Hematopoietic multipotent progenitor cell treated with erythropoietin and hydrocortisone succinate and interleukin-3 and kit ligand, for 6 days (in vitro differentiated cells): ENCODE measurements at regions not wholly inside any gene's neighbourhood (a gene's known extent, or its start where the extent isn't known, plus 50 kb on each side); places are given as distances from the start of the nearest gene placed in this dataset.

Source experiments
- DNase-seq: peaks from one replicate; pipeline ENCODE4 v3.0.0-alpha.2; 2015

DNA sequence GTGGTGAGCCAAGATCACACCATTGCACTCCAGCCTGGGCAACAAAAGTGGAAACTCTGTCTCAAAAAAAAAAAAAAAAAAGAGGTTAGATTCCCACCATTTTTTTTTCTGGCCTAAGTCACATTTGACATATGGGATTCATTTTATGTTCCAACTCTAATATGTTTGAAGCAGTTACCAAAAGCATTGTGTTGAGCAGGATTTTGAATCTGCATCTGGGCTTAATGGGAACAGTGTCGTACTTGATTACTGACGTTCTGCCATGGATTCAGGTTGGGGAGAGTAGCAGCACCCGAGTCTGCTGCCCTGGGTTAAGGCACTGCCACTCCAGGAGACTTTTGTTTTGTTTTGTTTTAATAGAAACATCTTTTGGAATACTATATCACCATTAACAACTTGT is 348.7 kb upstream of the TBL1XR1 start:
- DNase-seq = no peak

DNA sequence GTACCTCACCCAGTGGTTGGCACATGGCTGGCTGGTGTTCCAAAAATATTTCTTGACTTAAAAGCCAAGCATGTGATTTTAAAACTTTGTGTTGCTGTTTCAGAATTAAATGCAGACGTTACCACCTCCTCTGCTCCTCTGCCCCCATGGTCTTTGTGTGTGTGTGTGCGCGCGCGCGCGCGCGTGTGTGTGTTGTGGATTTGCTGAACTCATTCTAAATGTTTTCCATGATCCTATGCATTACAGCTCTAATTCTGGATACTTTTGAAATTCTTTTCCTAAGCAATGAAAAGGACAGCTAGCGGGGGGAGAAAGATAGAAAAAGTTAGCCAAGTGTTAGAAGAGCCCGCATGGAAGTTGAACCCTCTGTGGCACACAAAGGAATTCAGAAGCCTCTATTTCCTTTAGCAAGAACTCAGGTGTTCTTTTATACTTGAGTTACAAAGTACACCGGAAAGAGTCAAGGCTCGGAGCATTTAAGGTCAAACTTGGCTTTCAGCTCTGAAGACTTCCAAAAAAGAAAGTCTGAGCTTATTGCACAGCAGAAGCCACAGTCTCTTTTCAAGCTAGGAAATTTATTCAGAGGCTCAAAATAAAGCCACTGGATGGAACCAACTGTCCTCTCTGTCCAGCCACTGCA is 350.5 kb upstream of the TBL1XR1 start:
- DNase-seq = no peak

DNA sequence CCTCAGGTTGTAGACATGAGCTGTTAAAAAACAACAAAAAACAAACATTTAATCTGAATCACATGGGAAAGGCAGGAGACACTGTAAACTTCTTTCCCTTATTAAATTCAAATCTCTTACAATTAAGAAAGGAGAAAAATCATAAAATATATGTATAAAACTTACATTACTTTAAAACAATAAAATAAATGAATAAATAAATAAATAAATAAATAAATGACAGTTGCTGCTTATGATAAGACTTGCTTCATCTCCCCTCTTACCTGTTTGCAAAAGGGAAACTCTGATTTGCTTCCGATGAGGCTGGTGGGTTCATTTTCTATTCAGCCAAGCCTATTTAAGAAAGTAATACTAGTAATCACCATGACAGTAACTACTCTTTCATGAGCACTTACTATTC is 353.4 kb upstream of the TBL1XR1 start:
- DNase-seq = no peak

DNA sequence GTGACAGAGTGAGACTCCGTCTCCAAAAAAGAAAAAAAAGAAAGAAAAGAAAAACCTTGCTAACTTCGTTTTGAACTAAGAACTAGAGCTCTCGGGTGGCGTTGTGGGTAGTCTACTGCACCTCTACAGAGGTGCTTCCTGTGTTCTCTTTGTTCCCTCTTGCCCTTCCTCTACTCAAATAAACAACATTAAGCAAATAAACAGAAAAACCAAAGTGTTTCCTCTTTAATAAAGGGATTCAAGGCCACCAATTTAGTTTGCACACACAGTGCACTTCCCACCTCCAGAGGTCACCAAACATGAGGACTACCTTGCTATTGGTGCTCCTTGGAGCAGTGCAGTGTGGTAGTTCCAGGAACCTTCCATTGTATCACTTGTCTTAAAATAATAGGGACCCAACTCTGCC is 354.2 kb upstream of the TBL1XR1 start:
- DNase-seq = no peak

DNA sequence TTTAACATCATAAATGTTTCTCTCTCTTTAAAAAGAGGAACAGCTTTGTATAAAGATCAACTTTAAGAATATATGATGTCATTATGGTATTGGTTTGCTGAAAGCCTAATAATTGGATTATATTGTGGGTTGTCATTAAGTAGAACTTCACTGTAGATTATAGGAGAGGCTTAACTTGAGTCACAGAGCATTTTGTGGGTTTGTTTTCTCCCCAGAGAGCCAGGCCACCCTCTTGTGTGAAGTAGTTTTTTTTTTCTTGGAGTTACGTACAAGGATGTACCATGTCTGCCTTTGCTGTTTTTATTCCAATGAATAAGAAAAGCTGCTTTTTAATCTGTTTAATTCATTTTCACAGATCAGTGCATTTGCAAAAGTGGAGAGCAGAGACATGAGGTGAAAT is 354.8 kb upstream of the TBL1XR1 start:
- DNase-seq = no peak

DNA sequence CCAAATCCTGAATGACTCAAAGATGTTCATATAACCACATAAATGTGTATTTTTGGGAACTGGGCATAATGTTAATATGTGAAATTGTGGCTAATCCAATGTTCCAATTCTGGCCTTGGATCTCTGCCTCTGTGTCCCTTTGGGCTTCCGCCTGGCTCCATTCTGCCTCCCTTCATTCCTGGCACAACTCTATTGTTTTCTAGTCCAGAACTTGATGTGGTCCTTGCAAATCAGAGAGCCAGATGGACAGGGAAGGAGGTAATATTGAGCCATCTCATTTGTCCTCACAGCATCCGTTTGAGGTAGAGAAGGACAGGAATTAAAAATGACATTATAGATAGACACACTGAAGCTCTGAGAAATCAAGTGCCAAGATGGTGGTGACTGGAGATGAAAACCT is 355.7 kb upstream of the TBL1XR1 start:
- DNase-seq = no peak

DNA sequence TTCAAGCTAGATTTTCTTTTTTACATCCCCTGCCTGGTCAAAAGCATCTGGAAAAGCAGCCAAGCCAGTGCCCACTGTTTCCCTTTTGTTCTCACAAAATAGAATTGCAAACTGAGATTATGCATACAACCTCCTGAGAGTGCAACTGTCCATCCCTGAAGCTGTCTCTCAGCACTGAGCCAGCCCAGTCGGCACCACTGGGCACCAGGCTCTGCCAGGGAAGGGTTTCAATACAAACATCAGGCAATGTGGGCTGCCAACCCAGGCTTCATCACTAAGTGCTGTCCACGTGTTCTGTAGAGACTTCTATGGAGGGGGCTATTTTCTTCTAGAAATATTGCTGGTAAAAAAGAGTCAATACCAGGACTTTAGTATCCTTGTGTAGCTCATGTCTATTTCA is 356.3 kb upstream of the TBL1XR1 start:
- DNase-seq = no peak

DNA sequence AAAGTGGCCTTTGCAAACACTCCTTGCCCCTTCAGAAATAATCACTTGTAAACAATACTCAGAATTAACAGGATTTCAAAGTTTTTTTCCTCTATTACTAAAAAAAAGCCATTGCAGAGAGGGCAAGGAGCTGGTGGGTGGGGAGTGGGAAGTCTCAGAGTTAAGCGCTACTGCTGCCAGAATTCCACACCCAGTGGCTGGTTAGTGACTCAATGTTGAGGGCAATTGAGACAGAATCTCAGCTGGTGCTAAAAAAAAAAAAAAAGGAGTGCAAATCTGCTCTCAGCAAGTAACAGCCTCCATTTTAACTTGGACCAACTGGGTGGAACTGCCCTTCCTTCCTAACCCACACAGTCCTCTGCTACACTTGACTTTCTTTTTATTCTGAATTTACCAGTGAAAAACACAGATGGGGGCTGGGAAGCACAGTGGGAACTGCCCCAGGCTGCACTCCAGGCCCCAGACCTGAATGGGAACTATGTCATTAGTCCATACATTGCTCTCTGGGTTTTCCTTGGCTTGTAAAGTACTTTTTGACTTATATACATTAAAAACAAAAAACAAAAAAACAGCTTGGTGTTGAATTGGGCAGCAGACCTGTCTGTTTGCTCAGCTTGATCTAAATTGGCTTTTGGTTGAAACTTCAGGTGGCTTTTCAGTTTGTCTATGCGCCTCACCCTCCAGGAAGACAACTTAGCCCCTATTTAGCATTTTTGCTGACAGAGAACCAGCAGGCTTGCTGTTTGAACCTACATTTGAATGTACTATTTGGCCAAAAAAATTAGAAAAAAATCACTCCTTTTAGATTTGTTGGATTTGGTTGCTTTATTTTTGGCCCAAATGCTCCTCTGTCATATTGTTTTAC is 357.8 kb upstream of the TBL1XR1 start:
- DNase-seq = no peak

DNA sequence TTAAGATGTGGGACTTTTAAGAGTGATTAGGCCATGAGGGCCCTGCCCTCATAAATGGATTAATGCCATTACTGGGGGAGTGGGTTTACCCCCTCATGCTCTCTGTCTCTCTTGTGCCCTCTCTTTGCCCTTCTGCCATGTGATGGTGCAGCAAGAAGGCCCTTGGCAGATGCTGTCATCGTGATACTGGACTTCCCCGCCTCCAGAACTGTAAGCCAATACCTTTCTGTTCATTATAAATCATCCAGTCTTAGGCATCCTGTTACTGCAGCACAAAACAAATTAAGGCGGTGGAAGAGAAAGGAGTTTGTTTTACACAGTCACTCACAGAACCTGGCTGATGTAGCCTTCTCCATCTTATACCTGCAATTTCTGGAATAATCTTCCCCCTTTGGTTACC is 360.3 kb upstream of the TBL1XR1 start:
- no peak for DNase-seq

DNA sequence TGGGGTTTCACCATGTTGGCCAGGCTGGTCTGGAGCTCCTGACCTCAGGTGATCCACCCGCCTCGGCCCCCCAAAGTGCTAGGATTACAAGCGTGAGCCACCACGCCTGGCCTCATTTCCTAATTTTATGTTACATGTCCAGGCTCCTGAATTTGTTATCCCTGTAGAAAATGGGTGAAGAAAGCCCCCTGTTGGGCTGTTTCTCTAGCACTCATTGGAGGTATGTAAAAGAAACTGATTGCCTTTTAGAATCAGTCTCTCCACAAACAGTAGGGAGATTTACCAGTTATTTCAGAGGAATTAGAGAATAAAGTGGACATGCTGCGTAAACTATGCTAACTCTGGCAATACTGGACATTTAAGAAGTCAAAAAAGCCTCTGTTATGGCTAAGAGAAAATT is 364.1 kb upstream of the TBL1XR1 start:
- no peak for DNase-seq

DNA sequence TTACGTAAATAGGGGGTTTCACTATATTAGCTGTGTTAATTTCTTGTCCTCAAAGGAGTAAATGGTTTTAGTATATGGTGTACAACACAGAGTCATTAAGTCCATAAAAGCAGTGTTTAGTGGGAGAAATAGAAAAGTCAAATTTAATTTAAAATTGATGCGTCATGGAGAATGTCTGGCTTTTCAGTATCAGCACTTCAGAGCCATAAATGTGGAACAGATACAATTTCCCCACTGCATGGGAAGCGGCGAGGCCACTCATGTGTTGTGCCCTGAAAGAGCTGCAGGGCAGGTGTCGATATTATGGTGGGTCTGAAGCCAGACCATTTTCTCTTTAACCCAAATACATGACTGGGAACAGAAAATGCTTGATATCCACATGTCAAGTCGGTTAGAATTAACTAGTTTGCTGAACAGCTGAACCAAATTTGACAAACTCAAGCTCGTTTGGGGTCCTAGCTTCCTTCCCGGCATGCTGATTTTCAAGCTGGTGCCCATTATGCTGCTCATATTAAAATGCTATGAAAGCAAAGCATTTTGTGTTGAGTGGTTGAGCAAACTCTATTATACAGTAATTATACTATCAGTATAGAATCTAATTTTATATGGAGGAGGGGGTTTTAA is 364.6 kb upstream of the TBL1XR1 start:
- DNase-seq = no peak

DNA sequence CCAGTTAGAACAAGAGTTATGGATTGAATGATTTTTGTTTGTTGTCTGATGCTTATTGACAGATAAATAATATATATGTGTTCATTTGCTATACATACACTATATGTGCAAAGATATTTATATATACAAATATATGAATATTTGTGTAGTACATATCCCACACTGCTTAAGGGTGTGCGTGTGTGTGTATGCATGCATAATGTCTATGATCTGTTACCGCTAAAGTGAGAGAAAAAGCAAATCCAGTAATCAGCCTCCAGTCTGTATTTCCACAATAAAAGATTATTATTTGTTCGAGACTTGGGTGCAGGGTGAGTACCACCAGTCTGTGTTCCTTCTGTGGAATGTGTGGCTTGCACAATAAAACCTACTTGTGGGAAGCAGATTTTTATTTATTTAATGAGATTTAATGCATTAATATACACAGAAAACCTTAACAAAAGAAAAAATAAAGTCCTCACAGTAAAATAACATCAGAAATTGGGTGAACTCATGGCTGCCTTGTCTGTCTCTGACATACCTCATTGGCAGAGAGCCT is 366.0 kb upstream of the TBL1XR1 start:
- DNase-seq = no peak

DNA sequence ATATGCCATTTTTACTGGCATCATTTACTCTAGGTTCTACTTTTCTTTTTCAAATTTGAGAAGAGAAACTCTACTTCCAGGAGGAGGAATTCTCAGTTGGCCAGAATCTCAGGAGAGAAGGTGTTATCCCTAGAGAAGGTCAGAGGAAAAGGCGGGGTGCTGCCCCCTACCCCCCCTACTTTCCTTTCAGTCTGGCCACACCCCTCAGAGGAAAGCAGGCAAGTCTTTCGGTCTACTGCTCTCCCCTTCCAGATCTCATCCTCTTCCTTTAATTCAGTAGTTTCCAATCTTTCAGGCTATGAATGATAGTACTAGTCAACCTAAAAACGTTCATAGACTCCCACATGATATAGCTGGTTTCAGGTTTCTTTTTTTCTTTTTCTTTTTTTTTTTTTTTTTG is 366.5 kb upstream of the TBL1XR1 start:
- no peak for DNase-seq

DNA sequence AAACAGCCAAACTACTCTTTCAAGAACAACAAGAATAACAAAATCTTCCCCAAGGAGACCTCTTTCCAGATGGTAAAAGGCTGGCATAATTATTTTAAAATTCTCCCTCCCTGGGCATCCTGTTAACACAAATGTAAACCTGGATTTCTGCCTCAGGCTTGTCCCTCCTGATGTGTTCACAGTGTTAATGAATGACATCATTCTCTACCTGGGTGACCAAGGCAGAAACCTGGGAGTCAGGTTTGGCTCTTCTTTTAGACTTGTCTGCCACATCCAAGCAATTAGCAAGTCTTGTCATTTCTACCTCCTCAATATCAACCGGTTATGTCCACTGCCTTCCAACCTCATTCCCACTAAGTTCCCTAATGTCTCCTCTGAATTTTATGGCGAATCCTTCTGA is 368.7 kb upstream of the TBL1XR1 start:
- DNase-seq = no peak

DNA sequence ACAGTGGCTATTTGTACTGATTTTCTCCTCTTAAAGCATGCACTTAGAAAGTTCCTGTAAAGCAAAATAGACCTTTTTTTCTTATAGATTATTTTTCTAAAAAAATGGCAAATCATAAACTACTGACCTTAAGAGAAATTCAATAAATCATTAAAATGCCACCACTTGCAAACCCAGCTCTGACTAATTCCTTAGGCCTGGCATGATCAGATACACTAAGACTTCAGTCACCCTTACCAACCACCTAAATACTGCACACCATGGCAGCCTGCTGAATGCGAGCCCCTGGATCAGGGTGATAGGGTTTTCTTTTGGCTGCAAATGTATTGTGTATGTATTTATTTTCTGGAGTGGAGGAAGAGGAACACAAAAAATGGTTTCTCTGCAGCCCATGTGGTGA is 370.6 kb upstream of the TBL1XR1 start:
- DNase-seq = no peak

DNA sequence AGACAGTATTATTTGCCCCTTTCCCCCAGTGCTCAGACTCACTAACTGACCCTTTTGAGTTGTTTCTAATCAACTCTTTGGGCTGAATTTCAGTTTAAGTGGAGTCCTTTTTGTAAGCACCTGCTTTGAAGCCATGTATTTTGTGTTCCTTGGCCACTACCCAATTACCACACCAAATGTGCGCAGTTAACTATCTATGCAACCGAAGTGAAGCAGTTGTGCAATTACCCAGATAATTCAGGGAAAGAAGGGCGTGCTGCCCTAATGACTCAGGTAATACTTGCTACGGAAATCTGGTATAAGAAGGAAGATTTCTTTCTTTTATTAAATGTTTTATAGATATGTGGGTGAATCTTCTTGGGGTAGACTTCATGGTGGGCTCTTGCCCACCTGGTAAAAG is 371.9 kb upstream of the TBL1XR1 start:
- no peak for DNase-seq

DNA sequence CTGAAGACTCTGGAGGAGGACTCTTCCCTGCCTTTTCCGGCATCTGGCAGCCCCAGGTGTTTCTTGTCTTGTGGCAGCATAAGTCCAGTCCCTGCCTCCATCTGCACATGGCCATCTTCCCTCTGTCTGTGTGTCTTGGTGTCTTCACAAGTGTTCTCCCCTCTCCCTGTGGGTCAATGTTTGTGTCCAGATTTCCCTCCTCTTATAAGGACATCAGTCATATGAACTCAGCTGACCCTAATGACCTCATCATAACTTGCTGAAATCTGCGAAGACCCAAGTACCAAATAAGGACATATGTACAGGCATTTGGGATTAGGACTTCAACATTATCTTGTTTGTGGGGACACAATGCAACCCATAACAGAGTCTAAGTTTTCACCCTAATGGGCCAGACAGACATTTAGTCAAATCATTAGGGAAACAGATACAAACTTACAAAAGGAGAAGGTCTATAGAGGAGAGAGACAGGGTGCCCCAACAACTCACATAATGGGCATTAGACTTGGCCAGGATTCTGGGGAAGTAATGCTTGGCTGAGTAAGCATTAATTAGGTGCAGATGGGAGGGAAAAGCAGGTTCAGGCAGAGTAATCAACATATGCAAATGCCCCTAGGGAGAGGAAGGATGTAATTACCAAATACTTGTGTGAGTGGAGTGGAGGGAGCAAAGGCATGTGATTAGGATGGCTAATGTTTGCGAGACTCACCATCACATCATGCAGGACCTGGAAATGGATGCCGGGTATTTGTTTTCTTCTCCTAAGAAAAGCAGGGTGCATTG is 372.8 kb upstream of the TBL1XR1 start:
- no peak for DNase-seq

DNA sequence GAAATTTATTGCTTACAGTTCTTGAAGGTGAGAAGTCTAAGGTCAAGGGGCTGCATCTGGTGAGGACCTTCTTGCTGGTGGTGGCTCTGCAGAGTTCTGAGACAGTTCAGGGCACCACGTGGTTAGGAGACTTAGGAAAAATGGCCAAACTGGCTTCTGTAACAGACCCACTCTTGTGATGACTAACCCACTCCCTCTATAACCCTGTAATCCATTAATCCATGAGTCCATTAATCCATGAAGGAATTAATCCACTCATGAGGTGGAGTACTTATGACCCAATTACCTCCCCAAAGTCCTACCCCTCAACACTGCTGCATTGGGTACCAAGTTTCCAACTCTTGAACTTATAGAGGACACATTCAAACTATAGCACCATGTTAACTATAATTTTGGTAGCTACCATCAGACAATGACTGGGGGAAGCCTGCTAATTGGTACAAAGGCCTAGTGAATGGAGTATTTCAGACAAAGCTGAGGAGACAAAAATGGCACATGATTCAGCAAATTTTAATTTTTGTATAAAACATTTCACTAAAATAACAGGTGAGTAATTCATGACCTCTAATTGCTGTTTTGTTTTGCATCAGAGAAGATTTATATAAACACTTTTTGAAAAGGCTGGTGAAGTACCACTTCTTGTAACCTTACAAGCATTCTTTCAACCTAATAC is 374.1 kb upstream of the TBL1XR1 start:
- no peak for DNase-seq

DNA sequence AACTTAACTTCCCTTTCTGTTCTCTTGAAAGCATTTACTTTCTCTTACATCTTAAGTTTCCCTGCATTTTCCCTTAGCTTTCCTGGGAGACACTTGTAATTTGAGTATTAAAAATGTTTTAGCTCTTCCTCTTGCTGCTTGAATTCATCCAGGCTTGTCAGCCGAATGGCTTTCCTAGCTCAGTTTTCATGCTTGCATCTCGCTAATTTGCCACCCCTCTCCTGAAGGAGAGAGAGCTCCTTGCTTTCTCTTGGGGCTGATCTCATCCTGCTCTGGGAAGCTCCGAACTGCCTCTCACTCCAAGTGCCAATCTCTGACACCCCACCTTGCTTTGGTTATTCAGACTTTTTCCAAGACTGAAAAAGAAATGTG is 374.6 kb upstream of the TBL1XR1 start:
- no peak for DNase-seq

DNA sequence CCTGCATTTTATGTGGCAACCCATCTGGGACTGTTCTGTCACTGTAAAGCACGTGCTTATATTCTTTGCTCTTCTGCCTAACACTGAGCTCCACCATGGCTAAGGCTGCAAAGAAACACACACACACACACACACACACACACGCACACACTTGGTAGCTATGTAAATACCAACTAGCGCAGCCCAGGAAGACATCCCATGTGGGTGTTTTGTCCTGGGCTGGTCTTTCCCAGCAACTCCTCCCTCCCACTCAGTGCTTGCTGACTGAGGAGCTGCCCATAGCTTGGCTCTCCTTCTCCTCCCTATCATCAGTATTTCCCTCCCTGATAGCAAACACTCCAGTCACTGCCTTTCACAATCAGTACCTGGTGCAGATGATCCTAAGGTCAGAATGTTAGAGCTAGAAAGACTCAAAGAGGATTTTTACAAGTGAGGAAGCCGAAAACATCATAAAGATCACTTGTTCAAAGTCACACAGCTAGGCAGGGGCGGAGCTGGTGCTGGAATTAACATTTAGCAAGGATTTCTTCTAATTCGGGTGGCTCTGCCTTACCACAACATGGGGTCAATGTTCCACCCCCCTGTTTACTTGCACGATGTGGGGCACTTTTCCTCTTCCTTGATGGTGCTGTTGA is 377.1 kb upstream of the TBL1XR1 start:
- DNase-seq = no peak

DNA sequence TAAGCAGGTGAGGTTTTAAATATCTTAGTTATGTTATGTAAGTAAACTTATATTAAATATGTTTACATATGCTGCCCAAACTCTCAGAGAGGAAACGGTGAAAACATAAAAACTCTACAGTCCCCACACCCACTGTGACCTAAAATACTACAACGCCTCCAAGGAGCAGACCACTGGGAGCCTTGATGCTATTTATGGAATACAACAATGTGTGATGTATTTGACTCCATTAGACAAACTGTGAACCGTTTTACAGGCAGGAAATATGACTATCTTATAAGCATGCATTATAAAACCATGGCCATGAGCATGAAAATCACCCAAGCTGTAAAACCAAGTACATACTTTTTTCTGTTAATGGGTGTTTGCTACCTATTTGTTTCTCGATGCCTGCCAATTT is 379.5 kb upstream of the TBL1XR1 start:
- DNase-seq = no peak

DNA sequence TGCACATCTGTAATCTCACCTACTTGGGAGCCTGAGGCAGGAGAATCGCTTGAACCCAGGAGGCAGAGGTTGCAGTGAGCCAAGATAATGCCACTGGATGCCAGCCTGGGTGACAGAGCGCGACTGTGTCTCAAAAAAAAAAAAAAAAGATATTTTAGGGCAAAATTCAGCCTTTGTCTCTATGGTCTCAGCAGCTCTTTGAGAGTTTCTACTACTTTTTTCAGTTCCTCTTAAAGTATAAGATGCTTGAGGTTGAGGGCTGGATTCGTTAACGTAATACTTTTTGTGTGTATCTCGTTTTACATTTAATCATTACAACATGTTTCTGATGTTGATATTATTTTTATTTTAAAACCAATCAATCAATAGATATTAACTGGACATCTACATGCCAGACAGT is 381.2 kb upstream of the TBL1XR1 start:
- no peak for DNase-seq
